Muscle of leg (tissue), 3 donors: ENCODE measurements at regions not wholly inside any gene's neighbourhood (a gene's known extent, or its start where the extent isn't known, plus 50 kb on each side); places are given as distances from the start of the nearest gene placed in this dataset.

Experiments
- DNase-seq: peaks from one replicate; pipeline ENCODE4 v3.0.0; 2013
- H3K27ac ChIP-seq: one replicate; pipeline ENCODE4 v1.5.1; 2013; ENCODE audit warnings: mild to moderate bottlenecking, low read length, control low read depth
- H3K27me3 ChIP-seq: one replicate; pipeline ENCODE4 v1.6.1; 2013; ENCODE audit warnings: low read length; ENCODE audit not compliant: control insufficient read depth, insufficient read depth
- H3K36me3 ChIP-seq: one replicate; pipeline ENCODE4 v1.6.1; 2013; ENCODE audit warnings: low read length; ENCODE audit not compliant: control insufficient read depth, insufficient read depth
- H3K4me1 ChIP-seq: one replicate; pipeline ENCODE4 v1.6.1; 2013; ENCODE audit warnings: low read length; ENCODE audit not compliant: control insufficient read depth, insufficient read depth
- H3K4me3 ChIP-seq: one replicate; pipeline ENCODE4 v1.5.1; 2013; ENCODE audit warnings: low read length, control low read depth
- H3K9me3 ChIP-seq: replicated peaks from 2 replicates; pipeline ENCODE4 v1.6.1; 2013; ENCODE audit warnings: low read depth, low read length; ENCODE audit not compliant: control insufficient read depth
- WGBS: methylation state at CpG from one replicate; pipeline ENCODE4 v1.1.5; 2013; ENCODE audit warnings: missing lambda C conversion rate; ENCODE audit not compliant: insufficient coverage; 5-methylcytosine and 5-hydroxymethylcytosine counted together

DNA sequence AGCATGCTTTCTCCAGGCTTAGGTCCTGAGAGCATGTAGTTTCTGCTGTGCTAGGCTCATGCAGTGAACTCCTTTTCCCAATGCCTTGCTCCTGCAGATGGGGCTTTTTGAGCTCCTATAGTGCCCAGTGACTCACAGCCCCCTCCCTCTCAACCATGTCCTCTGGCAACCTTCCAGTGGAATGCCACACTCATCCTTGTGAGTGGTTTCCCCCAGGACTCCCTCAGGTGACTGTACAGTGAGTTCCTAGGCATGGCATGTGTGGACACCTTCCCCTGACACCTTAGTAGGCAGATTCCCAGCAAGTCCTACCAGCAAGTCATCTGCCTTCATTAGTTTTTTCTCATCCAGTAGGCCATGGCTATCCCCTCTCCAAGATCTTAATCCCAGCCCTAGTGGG is 72.4 kb upstream of the CXCL14 start:
- Histone ChIP-seq H3K4me1 (peaks cover 36% of the 10 kb centered on the region), H3K36me3 (no peaks in the 10 kb centered on the region), H3K27me3 (no peaks in the 10 kb centered on the region), H3K9me3 (no peaks in the 10 kb centered on the region), H3K27ac (no peak overlapping the region), H3K4me3 (no peak overlapping the region)
- no peak for DNase-seq

DNA sequence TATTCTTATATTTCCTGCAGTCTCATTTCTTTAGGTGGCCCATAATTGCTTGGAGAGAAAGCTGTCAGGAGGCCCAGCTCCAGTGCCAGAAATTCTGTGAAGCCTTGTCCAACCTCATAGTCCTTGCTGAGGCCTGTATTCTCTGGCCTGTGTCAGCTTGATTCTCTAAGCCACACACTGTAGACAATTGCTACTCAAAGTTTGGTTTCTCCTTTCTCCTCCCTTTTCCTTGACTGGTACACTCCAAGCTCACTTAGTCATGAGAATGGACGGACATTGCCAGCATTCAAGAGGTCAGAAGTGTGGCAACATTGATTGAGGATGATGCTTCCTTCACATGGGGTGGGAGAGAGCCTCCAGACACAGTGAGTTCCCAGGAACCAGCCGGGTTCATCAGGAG is 71.3 kb upstream of the CXCL14 start:
- no CpG with 5 or more reads among the region's 2 CpGs for WGBS
- Histone ChIP-seq H3K4me1 (peaks cover 31% of the 10 kb centered on the region), H3K27ac (no peak overlapping the region), H3K9me3 (no peaks in the 10 kb centered on the region), H3K4me3 (no peak overlapping the region), H3K36me3 (no peaks in the 10 kb centered on the region), H3K27me3 (no peaks in the 10 kb centered on the region)
- no peak for DNase-seq

DNA sequence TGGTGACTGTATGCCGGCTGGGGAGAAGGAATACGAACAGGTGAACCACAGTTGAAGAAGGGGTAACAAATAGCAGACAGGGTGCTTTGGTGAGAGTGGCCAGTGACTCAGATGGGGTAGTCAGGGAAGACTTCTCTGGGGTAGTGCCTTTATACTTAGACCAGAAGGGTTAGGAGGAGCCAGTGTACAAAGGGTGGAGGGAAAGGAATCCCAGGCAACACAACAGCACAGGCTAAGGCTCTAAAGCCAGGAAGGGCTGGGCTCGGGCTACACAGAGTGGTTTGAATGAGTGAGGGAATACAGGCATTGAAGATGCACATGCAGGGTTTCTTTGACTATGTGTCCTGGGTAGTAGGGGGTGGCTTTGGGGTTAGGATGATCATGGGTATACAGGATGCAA is 70.6 kb upstream of the CXCL14 start:
- Histone ChIP-seq H3K36me3 (no peaks in the 10 kb centered on the region), H3K27me3 (no peaks in the 10 kb centered on the region), H3K9me3 (no peaks in the 10 kb centered on the region), H3K4me3 (no peak overlapping the region), H3K27ac (no peak overlapping the region), H3K4me1 (peaks cover 31% of the 10 kb centered on the region)
- 97% methylated on average over 3 of the region's 3 CpGs for WGBS
- DNase-seq = no peak

DNA sequence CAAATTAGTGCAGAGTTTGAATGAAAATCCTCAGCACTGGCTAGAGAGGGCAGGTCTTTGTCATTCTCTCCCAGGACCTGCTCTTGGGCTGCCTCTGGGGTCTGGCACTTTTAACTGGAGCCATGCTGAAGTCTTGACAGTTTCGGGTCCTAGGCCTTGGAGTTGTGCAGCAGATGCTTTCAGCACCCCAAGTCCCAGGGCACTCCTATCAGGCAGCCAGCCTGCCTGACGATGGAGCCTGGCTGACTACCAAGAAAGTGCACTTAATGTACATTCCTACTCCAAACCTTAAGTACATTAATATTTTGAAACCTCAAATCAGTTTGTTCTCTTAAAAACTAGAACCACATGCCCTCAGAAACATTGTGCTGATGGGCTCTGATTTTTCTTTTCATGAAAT is 69.3 kb upstream of the CXCL14 start:
- DNase-seq = no peak
- H3K4me1 ChIP-seq = peaks cover 31% of the 10 kb centered on the region

DNA sequence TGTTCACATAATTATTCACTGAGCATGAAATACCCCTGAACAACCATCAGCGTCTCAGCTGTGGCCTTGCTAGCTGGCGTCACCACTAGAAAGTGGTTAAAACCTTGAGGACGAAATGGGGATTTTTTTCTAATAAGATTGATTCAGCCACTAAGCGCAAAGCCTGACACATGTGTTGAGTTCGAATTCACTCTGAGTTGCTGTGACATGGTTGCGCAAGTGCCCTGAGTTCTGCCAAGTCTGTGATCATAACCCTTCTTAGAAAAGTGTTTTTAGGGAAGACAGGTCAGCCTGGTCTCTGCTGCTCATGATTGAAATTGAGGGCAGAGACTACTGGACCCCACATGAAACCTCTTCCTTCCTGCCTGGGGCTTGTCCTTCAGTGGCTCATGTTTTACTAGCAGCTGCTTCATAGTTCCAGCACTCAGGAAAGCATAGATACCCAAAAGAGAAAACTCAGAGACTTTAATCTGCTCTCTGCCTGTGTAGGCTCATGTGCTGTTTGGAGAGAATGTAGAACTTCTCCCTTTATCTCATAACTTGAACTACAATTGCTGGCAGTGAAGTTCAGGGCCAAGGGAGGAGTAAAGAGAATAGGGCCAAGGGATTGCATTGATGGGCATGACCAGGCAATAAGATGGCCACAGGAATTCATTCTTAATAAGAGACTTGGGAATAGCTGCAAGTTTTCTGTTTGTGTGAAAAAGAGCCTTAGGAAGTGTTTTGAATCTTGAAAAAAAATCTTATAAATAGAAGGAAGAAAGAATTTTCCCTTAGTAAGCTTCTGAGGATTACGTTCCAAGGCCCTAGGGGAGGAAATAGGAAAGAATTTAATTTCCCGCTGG is 66.8 kb upstream of the CXCL14 start:
- no peak for DNase-seq
- peaks cover 42% of the 10 kb centered on the region for H3K4me1 ChIP-seq
- no peak overlapping the region for H3K4me3 ChIP-seq
- H3K27ac ChIP-seq = peak overlapping the region; percentile 31
- H3K27me3 ChIP-seq = peaks cover 4% of the 10 kb centered on the region
- no peaks in the 10 kb centered on the region for H3K36me3 ChIP-seq
- H3K9me3 ChIP-seq = no peaks in the 10 kb centered on the region
- 75% methylated on average over 6 of the region's 8 CpGs for WGBS

More for the DNA sequence above, 69.3 kb upstream of the CXCL14 start:
- H3K4me3 ChIP-seq = no peak overlapping the region
- H3K27ac ChIP-seq = no peak overlapping the region
- 33% methylated on average over 2 of the region's 2 CpGs for WGBS
- no peaks in the 10 kb centered on the region for H3K27me3 ChIP-seq
- no peaks in the 10 kb centered on the region for H3K36me3 ChIP-seq
- no peaks in the 10 kb centered on the region for H3K9me3 ChIP-seq

DNA sequence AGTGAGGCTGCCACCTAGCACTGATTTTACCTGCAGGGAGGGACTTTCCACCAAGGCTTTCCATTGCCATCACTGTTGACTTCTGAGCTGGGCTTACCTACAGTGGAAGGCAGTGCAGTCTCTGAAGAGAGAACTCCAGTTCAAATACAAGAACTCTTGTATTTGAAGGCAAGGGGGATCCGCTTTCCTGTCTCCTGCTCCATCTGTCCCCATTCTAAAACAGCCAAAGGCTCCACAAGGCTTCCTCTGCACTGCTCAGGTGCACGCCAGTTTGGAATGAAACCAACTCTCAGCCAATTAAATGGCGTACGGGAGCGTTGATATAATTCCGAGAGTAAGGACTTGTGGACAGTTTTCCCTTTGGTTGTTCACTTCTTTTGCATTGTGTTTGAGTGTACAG is 66.0 kb upstream of the CXCL14 start:
- Histone ChIP-seq H3K27ac (no peak overlapping the region), H3K4me1 (peaks cover 42% of the 10 kb centered on the region), H3K4me3 (no peak overlapping the region), H3K36me3 (no peaks in the 10 kb centered on the region), H3K9me3 (no peaks in the 10 kb centered on the region), H3K27me3 (peaks cover 4% of the 10 kb centered on the region)
- DNase-seq = no peak
- 100% methylated on average over 1 of the region's 6 CpGs for WGBS

DNA sequence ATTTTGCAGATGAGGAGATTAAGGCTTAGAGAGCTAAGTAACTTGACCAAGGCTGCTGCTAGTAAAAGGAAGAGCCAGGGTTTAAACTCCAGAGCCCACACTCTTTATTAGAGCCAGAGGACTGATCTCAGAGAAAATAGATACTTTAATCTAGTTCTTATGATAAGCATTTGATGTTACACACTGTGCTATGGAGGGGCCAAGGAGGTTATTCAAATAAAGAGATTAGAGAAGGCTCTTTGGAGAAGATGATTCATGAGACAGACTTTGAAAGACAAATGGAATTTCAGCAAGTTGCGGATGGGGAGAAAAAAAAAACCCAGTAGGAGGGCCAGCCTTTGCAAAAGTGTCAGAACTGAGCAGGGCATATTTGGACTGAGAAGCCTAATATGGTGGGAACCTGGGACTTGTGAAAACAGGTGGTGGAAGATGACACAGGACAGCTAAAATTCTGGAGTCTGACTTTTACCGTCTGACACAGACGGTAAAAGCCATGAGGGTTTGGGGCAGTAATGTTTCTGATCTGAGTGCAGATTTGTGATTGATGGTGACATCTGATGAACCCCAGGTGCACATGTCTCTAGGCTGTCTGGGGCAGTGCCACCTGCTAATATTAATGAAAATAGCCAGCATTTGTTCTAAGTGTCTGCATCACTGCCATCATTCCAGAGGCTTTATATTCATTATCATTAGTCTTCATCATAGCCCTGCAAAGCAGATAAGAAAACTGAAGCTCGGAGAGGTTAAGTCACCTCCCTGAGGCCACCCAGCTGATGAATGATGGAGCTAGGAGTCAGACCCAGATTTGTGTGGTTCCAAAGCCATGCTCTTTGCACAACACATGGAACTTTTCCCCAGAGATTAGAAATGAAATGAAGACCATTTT is 65.3 kb upstream of the CXCL14 start:
- Histone ChIP-seq H3K36me3 (no peaks in the 10 kb centered on the region), H3K9me3 (no peaks in the 10 kb centered on the region), H3K4me3 (no peak overlapping the region), H3K27ac (peak overlapping the region; percentile 77), H3K27me3 (peaks cover 4% of the 10 kb centered on the region), H3K4me1 (peaks cover 42% of the 10 kb centered on the region)
- no peak for DNase-seq
- WGBS = 50% methylated on average over 3 of the region's 4 CpGs

DNA sequence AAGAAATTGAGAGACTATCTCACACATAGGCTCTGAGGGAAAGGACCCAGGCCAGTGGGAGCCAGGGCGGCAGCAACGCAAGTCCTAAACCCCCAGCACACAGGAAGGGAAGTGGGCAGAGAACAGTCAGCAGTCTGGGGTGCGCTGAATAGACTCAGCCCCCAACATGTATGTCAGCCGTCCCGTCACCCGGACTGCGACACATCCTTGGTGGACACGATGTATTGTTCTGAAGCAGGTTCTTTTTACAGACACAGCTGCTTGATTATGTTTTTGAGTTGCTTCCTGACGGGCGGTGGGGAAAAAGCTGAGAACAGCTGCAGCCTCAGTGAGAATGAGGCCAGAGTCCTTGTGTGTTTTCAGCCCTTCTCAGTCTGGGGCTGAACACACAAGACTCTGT is 64.1 kb upstream of the CXCL14 start:
- Histone ChIP-seq H3K36me3 (no peaks in the 10 kb centered on the region), H3K27me3 (peaks cover 4% of the 10 kb centered on the region), H3K4me3 (no peak overlapping the region), H3K9me3 (no peaks in the 10 kb centered on the region), H3K4me1 (peaks cover 37% of the 10 kb centered on the region), H3K27ac (peak overlapping the region; percentile 77)
- 44% methylated on average over 10 of the region's 10 CpGs for WGBS
- peak; percentile 90 for DNase-seq

DNA sequence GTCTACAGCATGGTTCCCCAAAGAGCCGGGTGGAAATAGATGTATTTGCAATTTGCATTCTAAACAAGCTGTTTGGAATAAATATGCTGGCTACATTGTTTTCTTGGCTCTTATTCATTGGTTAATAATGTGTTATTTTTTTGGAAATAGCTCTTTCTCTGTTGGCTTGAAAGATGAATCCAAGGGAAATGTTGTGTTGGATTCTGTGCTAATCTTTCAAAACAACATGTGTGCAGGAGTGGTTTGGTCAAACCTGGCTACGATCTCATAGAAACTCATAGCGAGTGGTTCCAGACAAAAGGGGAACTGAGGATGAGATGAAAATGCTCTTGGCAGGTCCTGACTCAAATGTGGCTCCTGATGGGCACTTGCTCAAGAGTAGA is 63.7 kb upstream of the CXCL14 start:
- DNase-seq = peak; percentile 91
- Histone ChIP-seq H3K4me3 (no peak overlapping the region), H3K36me3 (no peaks in the 10 kb centered on the region), H3K27me3 (peaks cover 4% of the 10 kb centered on the region), H3K9me3 (no peaks in the 10 kb centered on the region), H3K4me1 (peaks cover 34% of the 10 kb centered on the region), H3K27ac (peak overlapping the region; percentile 62)
- 32% methylated on average over 3 of the region's 3 CpGs for WGBS

DNA sequence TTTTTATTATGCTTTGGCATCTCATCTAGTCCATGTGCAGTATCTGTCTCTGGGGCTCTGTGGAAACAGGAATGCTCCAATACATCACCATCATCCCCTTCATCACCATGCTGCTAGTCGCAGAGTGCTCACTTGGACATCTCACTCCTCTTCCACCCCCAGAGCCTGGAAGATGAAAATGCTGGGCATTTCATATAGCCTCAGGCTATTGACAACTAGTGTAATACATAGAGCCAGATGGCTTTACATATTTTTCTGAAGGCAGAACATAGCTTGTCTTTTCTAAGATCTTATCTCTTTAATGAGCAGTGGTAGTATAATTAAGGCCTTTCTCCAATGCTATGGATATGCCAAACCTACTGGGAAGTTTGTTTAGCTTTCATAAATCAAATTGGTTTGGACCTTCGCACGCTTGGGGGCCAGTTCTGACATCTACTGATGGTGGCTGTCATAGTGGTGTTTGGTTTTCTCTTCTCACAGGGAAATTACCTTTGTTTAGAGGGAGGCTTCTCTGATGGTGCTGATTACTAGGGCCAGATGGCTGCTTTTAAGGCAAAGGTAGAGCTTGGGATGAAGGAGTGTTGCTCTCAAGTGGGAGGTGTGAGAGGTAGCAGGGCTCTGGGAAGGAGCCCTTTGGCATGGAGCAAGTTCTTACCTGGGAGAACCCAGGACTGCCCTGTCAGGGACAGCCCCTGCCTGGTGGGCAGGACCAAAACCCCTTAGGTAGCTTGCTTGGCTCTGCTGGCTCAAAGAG is 63.1 kb upstream of the CXCL14 start:
- Histone ChIP-seq H3K4me3 (no peak overlapping the region), H3K36me3 (no peaks in the 10 kb centered on the region), H3K27ac (peak overlapping the region; percentile 62), H3K27me3 (peaks cover 4% of the 10 kb centered on the region), H3K4me1 (peaks cover 34% of the 10 kb centered on the region), H3K9me3 (no peaks in the 10 kb centered on the region)
- WGBS = 92% methylated on average over 2 of the region's 3 CpGs
- DNase-seq = peak; percentile 60
